ENCODE measurements at regions not wholly inside any gene's neighbourhood (a gene's known extent, or its start where the extent isn't known, plus 50 kb on each side); places are given as distances from the start of the nearest gene placed in this dataset.

DNA sequence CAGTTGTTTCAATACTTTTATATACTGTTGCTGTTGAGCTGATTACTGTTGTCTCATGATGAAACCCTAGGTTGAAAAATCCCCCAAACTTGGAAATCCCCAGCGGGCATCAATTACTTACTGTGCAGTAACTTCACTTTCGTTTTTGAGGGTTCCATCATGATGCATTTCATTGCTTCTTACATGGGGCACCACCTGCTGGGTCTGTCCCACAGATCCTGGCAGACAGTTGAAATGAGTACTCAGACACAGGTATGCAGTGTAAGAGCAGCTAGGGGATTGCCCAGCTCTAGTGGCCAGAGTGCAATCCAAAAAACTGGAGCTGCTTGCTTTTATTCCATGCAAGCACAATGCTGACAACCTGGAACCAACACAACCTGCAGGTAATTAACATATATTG is 132.5 kb upstream of the ZNF91 start:
- H3K4me3 Mint-ChIP-seq, result no peak overlapping the region
- no peak for DNase-seq
- CTCF ChIA-PET, result no interaction called here
- no peaks in the 10 kb centered on the region for H3K27me3 Mint-ChIP-seq
- no peak overlapping the region for H3K27ac Mint-ChIP-seq
- peaks cover 1% of the 10 kb centered on the region for H3K4me1 Mint-ChIP-seq
- peaks cover 28% of the 10 kb centered on the region for H3K9me3 Mint-ChIP-seq
- POLR2A ChIA-PET, result no interaction called here
- H3K36me3 Mint-ChIP-seq (ENCODE audit: low read depth), result no peaks in the 10 kb centered on the region

DNA sequence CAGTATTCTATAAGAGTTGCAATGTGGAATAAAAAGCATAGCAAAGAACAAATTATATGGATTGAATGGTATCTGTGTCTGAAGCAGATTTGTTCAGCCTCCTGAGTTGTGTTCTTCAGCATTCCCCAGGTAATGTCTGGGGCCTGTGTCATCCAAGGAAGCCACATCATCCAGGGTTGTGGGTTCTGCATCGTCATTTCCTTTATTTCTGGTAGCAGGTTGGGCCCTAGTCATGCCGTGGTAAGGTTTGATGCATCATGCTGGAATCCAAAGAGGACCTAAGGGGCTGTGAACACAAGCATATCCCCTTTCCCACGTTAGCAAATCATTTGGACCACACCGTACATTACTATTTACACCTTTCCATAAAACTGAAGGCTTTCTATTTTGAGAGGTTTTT is 131.0 kb upstream of the ZNF91 start:
- DNase-seq, result no peak
- ChIA-PET POLR2A (no interaction called here), CTCF (no interaction called here)
- H3K4me3 Mint-ChIP-seq, result no peak overlapping the region
- no peaks in the 10 kb centered on the region for H3K36me3 Mint-ChIP-seq (ENCODE audit: low read depth)
- peaks cover 38% of the 10 kb centered on the region for H3K9me3 Mint-ChIP-seq
- H3K4me1 Mint-ChIP-seq, result peaks cover 1% of the 10 kb centered on the region
- H3K27ac Mint-ChIP-seq, result no peak overlapping the region
- H3K27me3 Mint-ChIP-seq, result no peaks in the 10 kb centered on the region

DNA sequence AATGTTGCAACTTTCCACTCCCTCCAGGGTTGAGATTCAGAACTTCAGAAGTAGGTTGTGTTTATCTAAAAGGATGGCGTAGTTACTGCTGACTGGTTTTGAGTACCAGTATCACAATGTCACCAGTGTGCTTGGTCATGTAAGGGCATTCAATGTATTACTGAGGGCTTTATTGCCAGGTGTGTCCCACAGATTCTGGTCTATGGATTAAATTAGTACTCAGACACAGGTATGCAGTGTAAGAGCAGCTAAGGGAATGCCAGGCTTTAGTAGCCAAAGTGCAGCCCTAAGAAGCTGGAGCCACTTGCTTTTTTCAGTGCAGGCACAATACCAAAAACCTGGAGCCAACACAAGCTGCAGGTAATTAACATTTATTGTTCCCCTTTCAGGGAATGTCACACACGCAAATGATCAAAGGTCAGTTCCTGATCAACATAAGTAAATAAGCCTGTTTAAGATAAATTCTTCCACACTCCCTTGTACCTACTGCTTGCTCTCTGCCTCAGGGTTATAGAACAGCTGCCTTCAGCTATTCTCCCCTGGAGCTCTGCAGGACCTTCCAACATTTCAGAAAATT is 130.1 kb upstream of the ZNF91 start:
- Mint-ChIP-seq H3K4me3 (no peak overlapping the region), H3K27me3 (no peaks in the 10 kb centered on the region), H3K27ac (no peak overlapping the region), H3K36me3 (ENCODE audit: low read depth) (no peaks in the 10 kb centered on the region), H3K4me1 (peaks cover 1% of the 10 kb centered on the region), H3K9me3 (peaks cover 40% of the 10 kb centered on the region)
- ChIA-PET CTCF (no interaction called here), POLR2A (no interaction called here)
- no peak for DNase-seq

DNA sequence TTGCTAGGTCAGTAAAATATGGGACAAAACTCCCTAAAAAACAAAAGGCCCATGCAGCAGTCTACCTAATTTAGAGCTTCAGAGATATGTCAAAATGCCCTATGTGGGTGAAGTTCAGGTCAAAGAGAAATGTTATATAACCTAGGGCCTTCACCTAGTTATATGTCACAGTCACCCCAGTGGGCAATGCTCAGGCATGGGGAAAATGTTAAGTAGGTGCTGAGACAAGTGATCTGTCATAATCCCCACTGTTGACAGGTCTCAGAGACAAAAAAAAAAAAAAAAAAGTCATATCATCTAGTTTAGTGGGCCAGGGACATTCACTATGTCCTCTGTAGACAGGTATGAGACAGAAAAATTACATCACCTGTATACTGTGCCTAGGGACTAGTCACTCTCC is 128.6 kb upstream of the ZNF91 start:
- no peaks in the 10 kb centered on the region for H3K36me3 Mint-ChIP-seq (ENCODE audit: low read depth)
- peaks cover 1% of the 10 kb centered on the region for H3K4me1 Mint-ChIP-seq
- H3K27me3 Mint-ChIP-seq, result no peaks in the 10 kb centered on the region
- POLR2A ChIA-PET, result no interaction called here
- no peak overlapping the region for H3K27ac Mint-ChIP-seq
- no peak overlapping the region for H3K4me3 Mint-ChIP-seq
- CTCF ChIA-PET, result no interaction called here
- DNase-seq, result no peak
- H3K9me3 Mint-ChIP-seq, result peaks cover 44% of the 10 kb centered on the region

DNA sequence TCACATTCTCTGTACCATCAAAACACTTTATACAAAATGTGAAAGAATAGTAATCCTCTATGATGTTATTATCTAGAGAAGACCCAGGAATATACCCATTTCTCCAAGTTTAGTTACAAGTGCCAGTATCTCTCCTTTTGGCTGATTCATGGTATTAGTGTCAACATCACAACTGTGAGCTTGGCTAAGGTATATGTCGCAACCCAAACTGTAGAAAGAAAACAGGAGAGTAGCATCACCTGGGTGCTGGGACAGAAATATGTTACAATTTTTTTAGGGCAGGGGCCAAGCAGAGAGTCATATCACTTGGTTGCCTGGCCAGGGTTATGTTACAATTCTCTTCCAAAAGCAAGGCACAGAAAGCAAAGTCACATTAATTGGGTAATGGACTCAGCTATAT is 127.2 kb upstream of the ZNF91 start:
- Mint-ChIP-seq H3K27me3 (no peaks in the 10 kb centered on the region), H3K36me3 (ENCODE audit: low read depth) (no peaks in the 10 kb centered on the region), H3K27ac (no peak overlapping the region), H3K9me3 (peaks cover 42% of the 10 kb centered on the region), H3K4me1 (no peaks in the 10 kb centered on the region), H3K4me3 (no peak overlapping the region)
- ChIA-PET POLR2A (no interaction called here), CTCF (no interaction called here)
- no peak for DNase-seq

DNA sequence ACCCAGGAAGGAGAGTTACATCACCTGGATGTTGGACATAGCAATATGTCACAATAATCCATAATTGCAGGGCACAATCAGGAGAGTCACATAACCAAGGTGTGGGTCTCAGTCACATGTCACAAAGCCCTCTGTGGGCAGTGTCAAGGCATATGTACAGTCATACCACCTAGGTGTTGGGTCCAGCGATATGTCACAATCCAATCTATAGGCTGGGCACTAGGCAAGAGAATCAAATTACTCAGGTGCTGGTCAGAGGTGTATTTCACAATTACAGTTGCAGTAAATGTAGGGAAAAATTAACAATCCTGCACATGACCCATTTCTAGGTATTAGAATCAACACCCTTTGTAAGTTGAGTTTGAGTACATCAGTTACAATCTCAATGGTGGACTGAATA is 126.2 kb upstream of the ZNF91 start:
- DNase-seq, result no peak
- Mint-ChIP-seq H3K27ac (no peak overlapping the region), H3K36me3 (ENCODE audit: low read depth) (no peaks in the 10 kb centered on the region), H3K27me3 (no peaks in the 10 kb centered on the region), H3K9me3 (peaks cover 49% of the 10 kb centered on the region), H3K4me3 (no peak overlapping the region), H3K4me1 (no peaks in the 10 kb centered on the region)
- ChIA-PET CTCF (no interaction called here), POLR2A (no interaction called here)

DNA sequence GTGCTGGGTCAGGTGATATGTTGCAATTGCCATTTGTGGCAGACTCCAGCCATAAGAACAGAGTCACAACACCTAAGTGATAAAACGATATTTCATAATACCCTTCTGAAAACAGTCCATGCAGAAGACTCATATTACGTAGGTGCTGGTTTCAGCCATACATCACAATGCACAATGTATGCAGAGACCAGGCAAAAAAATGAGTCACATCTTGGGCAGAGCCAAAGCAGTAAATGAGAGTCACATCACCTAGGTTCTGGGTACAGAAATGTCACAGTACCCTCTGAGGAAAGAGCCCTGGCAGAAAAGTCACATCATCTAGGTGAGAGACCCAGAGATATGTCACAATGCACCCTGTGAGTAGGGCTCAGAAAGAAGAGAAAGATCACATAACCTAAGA is 125.2 kb upstream of the ZNF91 start:
- Mint-ChIP-seq H3K4me1 (no peaks in the 10 kb centered on the region), H3K27ac (no peak overlapping the region), H3K27me3 (no peaks in the 10 kb centered on the region), H3K4me3 (no peak overlapping the region), H3K9me3 (peaks cover 44% of the 10 kb centered on the region), H3K36me3 (ENCODE audit: low read depth) (no peaks in the 10 kb centered on the region)
- ChIA-PET CTCF (no interaction called here), POLR2A (no interaction called here)
- DNase-seq, result no peak

DNA sequence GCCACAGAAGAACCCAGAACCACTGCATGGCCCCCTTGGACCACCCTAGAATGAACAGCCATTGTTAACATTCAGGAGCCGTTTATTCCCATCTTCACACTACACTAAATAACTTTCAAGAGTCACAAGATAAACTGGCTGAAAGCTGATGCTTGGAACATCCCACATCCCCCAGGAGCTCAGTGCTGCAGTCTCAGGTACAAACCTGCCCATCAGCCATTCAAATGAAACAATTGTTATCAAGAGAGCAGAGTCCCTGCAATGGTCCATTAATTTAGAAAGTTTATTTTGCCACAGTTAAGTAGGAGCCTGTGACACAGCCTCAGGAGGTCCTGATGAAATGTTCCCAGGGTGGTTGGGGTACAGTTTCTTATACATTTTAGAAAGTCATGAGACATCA is 123.8 kb upstream of the ZNF91 start:
- H3K27ac Mint-ChIP-seq, result no peak overlapping the region

DNA sequence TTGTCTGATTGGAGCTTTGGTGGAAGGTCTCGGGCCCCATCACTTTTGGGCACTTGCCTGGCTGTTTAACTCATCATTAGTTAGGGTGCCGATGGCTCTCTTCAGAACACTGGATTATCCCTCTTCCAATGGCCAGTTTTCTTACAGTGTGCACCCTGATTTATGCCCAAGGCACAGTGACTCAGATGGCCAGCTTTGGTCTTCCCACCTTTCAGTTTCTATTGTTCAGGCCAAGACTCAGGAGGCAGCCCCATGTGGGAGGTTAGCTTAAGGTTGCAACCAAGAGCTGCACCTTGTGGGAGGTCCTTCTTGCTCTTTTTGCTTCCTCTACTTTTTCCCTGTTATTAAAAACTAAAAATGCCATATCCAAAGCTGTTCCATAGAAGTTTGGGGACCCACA is 121.0 kb upstream of the ZNF91 start:
- no peak for DNase-seq
- CTCF ChIA-PET, result no interaction called here
- POLR2A ChIA-PET, result no interaction called here
- no peaks in the 10 kb centered on the region for H3K27me3 Mint-ChIP-seq
- no peaks in the 10 kb centered on the region for H3K36me3 Mint-ChIP-seq (ENCODE audit: low read depth)
- peaks cover 30% of the 10 kb centered on the region for H3K9me3 Mint-ChIP-seq
- H3K27ac Mint-ChIP-seq, result no peak overlapping the region
- no peaks in the 10 kb centered on the region for H3K4me1 Mint-ChIP-seq
- H3K4me3 Mint-ChIP-seq, result no peak overlapping the region

More for the DNA sequence above, 123.8 kb upstream of the ZNF91 start:
- H3K27me3 Mint-ChIP-seq, result no peaks in the 10 kb centered on the region
- CTCF ChIA-PET, result no interaction called here
- no peaks in the 10 kb centered on the region for H3K4me1 Mint-ChIP-seq
- peaks cover 40% of the 10 kb centered on the region for H3K9me3 Mint-ChIP-seq
- no peak overlapping the region for H3K4me3 Mint-ChIP-seq
- H3K36me3 Mint-ChIP-seq (ENCODE audit: low read depth), result no peaks in the 10 kb centered on the region
- no peak for DNase-seq
- POLR2A ChIA-PET, result no interaction called here

DNA sequence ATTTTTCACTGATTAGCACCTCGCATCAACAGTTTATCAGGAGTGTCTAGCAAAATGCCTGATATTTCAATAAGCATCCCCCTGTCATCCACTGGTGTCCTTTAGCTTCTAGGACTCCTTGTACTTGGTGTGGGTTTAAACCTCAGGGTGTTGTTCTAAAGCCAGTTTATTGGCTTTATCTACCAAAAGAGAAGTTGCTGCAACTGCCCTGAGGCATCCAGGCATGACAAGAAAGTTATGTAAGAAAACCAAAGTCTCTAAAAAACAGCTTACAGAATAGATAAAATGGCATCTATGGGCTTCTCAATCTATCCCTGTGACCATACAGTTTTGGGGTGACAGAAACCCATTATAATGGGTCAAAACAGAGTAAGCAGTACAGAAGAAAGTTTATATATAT is 120.3 kb upstream of the ZNF91 start:
- Mint-ChIP-seq H3K4me1 (no peaks in the 10 kb centered on the region), H3K27me3 (no peaks in the 10 kb centered on the region), H3K36me3 (ENCODE audit: low read depth) (no peaks in the 10 kb centered on the region), H3K9me3 (peaks cover 25% of the 10 kb centered on the region), H3K4me3 (no peak overlapping the region), H3K27ac (no peak overlapping the region)
- ChIA-PET CTCF (no interaction called here), POLR2A (no interaction called here)
- no peak for DNase-seq

DNA sequence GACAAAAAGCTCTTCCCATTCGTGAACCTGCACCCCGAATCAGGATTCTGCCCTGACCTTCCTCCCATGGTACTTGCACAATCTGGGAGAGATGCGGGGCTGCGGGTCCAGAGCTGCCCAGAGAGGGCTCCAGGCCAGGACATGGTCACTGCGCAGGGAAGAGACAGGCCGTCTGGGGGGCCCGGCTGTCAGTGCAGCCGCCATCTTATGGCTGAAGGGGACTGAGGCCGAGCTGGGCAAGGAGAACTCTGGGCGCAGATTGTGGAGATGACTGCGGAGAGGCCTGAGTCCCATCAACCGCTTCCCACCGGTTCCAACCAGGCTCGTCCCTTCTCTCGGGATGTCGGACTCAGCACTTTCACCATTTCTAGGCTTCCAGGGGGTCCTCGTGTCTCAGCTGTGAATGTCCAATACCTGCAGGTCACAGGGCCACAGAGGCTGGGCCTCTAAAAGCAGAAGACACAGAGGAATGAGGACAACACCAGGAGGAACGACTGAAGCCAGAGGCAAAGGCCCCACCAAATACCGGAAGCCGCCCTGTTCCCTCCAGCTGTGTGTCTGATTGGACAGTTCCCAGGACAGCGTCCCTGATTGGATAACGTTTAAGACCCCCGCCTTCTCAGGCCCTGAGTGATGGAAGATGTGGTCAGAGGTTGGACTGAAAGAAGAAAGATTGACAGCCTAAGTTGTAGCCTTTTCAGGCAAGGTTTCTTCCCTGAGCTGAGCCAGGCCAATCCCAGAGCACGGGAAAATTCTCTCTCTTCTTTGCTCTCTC is 117.1 kb upstream of the ZNF91 start:
- Mint-ChIP-seq H3K4me1 (no peaks in the 10 kb centered on the region), H3K27me3 (no peaks in the 10 kb centered on the region), H3K4me3 (no peak overlapping the region), H3K36me3 (ENCODE audit: low read depth) (no peaks in the 10 kb centered on the region), H3K27ac (no peak overlapping the region), H3K9me3 (peaks cover 16% of the 10 kb centered on the region)
- CTCF ChIA-PET, result no interaction called here
- POLR2A ChIA-PET, result no interaction called here
- DNase-seq, result no peak

DNA sequence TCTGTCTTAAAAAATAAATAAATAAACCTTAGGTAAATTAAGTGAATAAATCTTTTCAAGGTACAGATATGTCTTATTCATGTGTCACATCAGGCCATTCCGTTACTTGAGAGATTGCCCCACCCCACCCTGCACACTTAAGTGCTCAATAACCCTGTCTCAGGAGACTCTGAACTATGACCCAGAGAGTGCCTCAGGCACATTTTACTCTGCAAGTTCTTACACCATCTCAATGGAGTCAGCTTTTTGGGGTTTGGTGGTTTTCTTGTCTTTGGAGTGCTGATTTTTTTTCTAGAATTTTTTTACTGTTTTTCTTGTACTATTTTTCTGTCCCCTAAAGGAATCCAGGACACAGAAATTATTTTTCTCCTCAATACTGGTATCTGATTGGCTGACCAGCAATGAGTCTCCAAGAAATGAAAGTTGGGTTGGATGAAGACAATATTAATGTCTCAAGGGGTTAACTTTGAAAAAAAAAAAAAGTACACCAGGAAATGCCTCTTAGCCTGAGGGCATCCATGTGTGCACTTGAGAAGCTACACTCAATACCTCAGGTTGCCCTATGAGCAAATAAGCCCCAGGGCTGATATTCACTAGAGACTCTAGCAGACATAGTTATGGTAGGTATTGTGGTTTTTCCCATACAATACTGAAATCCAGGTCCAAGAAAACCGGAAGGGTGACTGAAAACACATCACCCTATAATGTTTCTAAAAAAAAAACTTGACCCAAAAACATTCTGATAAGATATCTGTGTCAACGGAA is 114.6 kb upstream of the ZNF91 start:
- no peak for DNase-seq
- Mint-ChIP-seq H3K9me3 (peaks cover 9% of the 10 kb centered on the region), H3K36me3 (ENCODE audit: low read depth) (no peaks in the 10 kb centered on the region), H3K4me1 (no peaks in the 10 kb centered on the region), H3K27ac (no peak overlapping the region), H3K27me3 (no peaks in the 10 kb centered on the region), H3K4me3 (no peak overlapping the region)
- CTCF ChIA-PET, result no interaction called here
- POLR2A ChIA-PET, result no interaction called here

DNA sequence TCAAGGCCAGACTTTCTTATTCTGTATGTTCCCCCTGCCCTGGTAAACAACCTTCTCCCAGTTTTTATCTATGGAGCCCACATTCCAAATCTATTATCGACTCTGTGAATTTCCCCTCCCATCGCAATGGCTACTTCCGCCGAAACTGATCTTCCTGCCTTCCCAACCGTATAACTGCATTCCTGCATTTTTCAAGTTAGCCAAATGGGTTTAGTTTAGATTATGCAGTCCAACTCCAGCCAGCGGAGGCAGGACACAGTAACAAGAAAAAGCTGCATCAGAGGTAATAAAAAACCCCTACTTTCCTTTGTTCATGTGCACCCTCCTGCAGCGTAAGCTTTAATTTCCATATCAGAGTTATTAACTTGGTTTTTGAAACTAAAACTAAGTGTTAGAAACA is 112.2 kb upstream of the ZNF91 start:
- Mint-ChIP-seq H3K4me1 (no peaks in the 10 kb centered on the region), H3K9me3 (peaks cover 9% of the 10 kb centered on the region), H3K27ac (no peak overlapping the region), H3K4me3 (no peak overlapping the region), H3K27me3 (no peaks in the 10 kb centered on the region), H3K36me3 (ENCODE audit: low read depth) (no peaks in the 10 kb centered on the region)
- POLR2A ChIA-PET, result no interaction called here
- CTCF ChIA-PET, result no interaction called here
- no peak for DNase-seq

DNA sequence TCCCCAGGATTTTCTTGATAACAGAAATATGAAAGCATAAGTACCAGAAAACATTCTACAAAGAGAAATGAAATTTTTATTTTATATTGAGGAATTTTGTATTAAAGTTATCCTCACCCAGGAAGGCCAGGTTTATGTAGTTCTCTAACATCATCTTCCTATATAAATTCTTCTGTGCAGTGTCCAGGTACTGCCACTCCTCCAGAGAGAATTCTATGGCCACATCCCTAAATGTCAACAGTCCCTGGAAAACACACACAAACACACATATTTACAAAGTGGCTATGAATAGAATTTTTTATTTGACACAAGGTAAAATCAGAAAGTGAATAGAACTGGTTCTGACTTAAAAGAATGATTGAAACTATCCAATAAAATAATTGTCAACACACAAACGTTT is 110.5 kb upstream of the ZNF91 start:
- ChIA-PET POLR2A (no interaction called here), CTCF (interaction anchor here (0.7 kb wide), 1 partner anchor 500 kb away, joined by 3 read pairs; no protein-coding TSS in a partner anchor)
- H3K27ac Mint-ChIP-seq, result no peak overlapping the region
- no peaks in the 10 kb centered on the region for H3K4me1 Mint-ChIP-seq
- no peak for DNase-seq
- H3K36me3 Mint-ChIP-seq (ENCODE audit: low read depth), result no peaks in the 10 kb centered on the region
- no peak overlapping the region for H3K4me3 Mint-ChIP-seq
- H3K9me3 Mint-ChIP-seq, result peaks cover 5% of the 10 kb centered on the region
- H3K27me3 Mint-ChIP-seq, result no peaks in the 10 kb centered on the region

All from activated CD4-positive, alpha-beta memory T cell treated with anti-CD3 and anti-CD28 coated beads, Interleukin-2, amount 10 ng/mL, durations not matched to agents 7 days and 5 days (primary cell).